ENCODE measurements at regions not wholly inside any gene's neighbourhood (a gene's known extent, or its start where the extent isn't known, plus 50 kb on each side); places are given as distances from the start of the nearest gene placed in this dataset.
"Not testable (repeated sequence)": the region's sequence is repeated elsewhere in the genome, so short reads cannot be mapped to it uniquely, and the experiment has no call there.

DNA sequence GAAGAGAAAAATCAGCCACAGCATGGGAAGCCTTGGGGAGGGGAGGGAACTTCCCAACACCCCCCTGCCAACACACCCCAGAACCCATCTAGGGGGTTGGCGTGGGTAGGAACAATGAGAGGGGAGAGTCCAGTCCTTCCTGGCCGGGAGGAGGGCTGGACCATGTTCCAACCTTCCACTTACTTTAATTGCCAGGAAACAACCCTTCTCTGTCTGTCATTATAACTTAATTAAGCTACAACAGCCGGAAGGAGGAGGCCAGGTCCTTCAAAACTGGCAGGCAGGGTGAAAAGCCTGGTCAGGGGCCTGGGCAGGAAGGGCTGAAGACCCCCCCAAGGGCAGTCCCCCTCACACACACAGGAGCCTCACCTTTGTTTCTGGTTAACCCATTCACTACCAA is 447.0 kb downstream of the SOX9 start:
- no peak overlapping the region for H3K27ac ChIP-seq
- TF ChIP-seq, protein P1, sequence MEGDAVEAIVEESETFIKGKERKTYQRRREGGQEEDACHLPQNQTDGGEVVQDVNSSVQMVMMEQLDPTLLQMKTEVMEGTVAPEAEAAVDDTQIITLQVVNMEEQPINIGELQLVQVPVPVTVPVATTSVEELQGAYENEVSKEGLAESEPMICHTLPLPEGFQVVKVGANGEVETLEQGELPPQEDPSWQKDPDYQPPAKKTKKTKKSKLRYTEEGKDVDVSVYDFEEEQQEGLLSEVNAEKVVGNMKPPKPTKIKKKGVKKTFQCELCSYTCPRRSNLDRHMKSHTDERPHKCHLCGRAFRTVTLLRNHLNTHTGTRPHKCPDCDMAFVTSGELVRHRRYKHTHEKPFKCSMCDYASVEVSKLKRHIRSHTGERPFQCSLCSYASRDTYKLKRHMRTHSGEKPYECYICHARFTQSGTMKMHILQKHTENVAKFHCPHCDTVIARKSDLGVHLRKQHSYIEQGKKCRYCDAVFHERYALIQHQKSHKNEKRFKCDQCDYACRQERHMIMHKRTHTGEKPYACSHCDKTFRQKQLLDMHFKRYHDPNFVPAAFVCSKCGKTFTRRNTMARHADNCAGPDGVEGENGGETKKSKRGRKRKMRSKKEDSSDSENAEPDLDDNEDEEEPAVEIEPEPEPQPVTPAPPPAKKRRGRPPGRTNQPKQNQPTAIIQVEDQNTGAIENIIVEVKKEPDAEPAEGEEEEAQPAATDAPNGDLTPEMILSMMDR (conservative IDR thresholded peaks at IDR 0.05), result no peak

DNA sequence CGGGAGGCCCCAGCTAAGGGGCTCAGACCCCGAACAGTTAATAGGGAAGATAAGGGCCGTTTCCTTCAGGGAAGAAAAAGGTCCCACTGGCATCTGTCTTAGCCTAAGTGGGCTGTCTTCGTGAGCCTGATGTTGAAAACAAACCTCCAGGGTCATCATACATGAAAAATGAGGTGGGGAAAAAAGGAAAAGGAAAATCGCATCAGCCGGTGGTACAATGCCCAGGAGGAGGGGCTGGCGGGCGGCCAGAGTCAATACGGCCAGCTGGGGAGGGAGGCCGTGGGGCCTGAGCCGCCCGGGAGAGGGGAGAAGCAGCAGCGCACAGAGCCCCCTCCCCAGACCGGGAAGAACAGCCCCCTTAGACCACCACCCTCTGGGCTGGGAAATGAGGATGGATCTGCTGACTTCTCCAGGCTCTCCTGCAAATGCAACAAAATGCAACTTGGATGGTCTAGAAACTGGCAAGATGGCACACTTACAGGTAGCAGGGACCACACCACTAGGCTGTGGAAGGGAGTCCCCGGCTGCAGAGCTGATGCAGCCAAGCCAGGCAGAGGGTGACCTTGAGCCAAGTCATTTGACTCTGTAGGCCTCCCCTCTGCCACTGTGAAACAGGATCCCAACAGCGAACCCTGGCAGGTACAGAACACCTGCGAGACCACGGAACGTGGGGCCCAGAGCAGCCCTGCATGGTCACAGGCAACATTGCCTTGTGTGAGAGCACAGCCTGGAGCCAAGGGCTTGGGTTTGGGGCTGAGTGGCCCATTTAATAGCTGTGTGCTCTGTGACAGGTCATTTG is 448.5 kb downstream of the SOX9 start:
- H3K27ac ChIP-seq, result no peak overlapping the region
- TF ChIP-seq, protein P1 (conservative IDR thresholded peaks at IDR 0.05), result no peak

DNA sequence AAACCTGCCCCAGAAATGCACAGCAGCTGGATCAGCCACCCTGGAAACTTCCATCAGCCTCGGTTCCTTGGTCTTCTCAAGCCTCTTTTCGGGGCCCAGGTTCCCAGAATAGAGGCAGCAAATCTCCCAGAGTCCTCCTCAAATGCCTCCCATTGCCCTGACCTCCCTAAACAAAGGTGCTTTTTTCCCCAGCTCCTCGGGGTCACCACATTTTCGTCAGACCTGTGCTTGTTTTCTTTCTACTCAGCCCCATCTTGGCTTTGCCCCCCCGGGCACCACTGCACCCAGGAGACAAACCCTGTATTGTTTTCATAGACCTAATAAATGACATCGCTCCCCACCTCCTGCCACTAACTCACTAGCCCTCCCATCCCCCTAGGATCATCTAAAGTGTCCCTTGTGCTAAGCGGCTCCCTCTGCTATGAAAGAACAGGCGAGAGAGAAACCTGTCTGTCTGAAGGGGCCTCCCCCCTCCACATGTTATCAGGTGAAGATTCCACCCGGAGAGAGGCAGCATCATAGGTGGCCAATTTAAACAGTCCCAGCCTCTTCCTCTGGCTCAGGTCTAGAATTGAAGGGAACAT is 451.1 kb downstream of the SOX9 start:
- H3K27ac ChIP-seq, result no peak overlapping the region
- TF ChIP-seq, protein P1 (conservative IDR thresholded peaks at IDR 0.05), result no peak

DNA sequence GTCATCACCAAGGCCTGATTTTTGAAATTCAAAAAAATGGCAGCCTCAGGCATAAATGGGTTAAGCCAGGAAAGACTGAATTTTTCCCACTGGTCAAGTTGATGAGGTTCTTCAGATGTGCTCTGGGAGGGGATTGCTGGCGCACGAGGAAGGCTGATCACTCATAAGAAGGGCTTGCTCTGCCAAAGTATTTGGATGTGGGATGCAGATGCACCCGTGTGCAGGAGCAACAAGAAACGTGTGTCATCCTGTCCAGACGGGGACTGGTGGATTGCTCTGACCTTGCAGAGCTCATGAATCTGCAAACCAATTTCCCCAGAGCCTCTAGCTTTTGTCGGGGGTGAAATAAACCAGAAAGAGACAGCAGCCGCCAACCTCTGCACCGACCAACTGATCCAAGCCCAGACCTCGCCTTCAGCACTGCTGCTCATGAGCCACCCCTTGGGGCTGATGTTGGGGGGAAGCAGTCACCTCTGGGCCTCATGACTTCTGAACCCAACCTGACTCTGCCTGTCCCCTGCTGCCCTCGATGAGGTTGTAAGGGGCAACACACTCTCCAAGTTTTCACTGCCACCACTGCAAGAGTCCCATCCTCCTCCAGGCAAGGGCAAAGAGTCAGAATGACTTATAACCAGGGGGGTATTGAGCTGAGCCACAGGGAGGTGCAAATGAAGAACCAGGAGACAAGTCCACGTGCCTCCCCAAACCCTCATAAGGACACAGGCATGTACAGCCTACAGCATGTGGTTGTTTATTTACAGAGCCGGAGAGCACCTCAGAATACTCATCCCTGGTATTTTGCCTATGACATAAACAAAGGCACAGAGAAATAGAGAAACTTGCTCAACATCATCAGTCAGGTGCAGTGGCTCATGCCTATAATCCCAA is 452.0 kb downstream of the SOX9 start:
- TF ChIP-seq, protein P1 (conservative IDR thresholded peaks at IDR 0.05), result no peak
- H3K27ac ChIP-seq, result no peak overlapping the region

DNA sequence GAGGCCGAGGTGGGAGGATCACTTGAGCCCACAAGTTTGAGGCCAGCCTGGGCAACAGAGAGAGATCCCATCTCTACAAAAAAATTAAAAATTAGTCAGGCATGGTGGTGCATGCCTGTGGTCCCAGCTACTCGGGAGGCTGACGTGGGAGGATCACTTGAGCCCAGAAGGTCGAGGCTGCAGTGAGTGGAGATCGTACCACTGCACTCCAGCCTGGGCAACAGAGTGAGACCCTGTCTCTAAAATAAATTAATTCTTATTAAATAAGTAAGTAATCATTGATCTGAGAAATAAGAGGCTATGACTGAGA is 452.6 kb downstream of the SOX9 start:
- not testable (repeated sequence) for H3K27ac ChIP-seq

DNA sequence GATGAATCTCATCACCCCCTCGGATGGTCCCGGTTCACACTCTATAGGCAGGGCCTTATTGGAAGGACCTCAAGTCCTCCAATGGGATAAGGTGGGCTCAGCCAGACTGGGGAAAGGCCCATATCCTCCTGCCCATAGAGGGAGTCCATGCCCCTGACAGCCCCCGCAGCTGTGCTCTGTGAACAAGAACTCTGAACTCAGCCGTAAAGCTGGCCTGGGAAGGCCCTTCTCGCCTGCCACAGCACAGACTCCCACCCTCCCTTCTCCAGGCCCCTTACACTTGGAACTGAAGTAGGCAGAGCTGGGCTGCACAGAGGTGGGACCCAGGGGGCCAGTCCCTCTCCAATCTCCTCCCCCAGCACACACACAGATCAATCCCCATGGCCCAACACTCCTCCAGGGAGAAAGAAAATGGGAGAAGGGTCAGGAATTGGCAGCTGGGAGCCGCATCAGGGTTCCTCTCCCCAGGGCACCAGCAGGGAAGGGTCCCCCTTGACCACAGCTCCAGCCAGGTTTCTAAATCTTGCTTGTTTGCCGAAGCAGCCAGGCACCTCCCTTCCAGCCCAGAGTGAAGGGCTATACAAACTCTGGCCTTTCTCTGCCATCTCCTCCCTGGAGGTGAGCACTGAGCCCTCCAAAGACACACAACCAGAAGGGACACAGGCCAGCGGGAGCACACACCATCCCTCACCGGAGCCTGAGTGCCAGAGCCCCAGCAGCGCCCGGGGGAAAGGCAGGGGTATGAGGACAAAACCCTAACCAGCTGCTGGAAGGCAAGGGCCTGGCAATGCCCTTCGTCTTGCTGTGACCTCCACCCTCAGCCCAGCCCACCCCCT is 454.1 kb downstream of the SOX9 start:
- H3K27ac ChIP-seq, result no peak overlapping the region
- TF ChIP-seq, protein P1 (conservative IDR thresholded peaks at IDR 0.05), result no peak

DNA sequence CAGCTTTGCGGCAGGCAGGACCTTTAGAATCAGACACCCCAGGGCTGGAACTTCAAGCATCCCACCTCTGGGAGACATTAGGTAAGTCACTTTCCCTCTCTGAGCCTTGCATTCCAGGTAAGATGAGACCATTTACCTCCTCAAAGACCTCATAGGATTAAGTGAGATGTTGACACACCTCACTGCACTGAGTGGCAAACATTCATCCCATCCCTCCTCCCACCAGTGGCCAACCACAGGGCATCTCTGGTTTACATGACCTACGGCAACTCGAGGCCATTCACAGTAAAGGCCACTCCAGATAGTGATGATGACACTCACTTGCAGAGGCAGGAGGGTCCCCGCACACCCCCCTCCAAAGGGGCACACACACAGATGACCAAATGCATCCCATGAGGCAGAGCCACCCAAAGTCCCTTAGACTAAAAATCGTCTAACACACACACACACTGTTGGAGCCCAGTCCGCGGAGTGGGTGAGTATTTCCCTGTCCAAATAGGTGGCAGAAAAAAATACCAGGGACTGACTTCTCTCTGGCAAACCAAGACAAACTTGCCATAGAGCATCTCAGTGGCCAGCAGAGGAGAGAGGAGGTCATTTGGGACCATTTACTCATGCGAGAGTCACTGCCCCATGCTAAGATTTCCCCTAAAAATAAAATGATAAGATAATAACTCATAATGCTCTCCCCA is 454.9 kb downstream of the SOX9 start:
- H3K27ac ChIP-seq, result no peak overlapping the region
- TF ChIP-seq, protein P1 (conservative IDR thresholded peaks at IDR 0.05), result no peak
